ENCODE measurements at regions not wholly inside any gene's neighbourhood (a gene's known extent, or its start where the extent isn't known, plus 50 kb on each side); places are given as distances from the start of the nearest gene placed in this dataset.
"Not testable (repeated sequence)": the region's sequence is repeated elsewhere in the genome, so short reads cannot be mapped to it uniquely, and the experiment has no call there.

GRCh38 chr18:44259610-44260009 lies 421.1 kb upstream of the SETBP1 start:
- DNase-seq, result no peak

DNA sequence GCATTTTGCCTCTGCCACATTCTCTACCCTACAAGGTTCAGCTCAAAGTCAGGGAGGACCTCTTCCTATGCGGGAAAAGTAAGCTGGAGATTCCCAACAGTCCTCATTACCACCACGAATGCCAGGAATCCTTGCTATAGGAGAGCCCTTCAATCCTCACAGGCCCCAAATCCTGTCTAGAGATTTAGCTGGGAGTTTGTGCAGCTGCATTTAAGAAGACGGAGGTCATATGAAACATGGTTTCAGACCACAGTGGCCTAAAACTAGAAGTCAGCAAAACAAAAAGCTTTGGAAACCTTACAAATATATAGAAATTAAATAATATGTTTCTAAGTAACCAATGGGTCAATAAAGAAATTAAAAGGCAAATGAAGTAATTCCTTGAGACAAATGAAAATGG lies 415.3 kb upstream of the SETBP1 start:
- no peak for DNase-seq

DNA sequence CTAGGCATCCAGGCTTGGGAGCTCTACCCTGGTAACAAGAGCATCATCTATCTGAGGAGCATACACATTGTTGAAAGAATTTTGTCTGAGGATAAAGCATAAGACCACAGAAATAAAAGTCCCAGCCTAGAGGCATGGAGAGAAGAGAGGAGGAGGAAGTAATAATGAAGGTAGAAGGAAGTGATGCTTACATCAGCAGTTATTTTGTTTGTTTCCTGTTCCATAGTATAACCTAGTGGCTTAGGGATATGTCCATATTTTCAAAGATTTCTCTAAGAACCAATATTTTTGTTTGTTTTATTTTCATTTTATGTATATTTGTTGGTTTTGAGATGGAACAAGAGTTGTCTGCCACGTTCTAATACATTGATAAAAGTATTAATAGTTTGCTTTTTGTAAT lies 407.4 kb upstream of the SETBP1 start:
- no peak for DNase-seq

- no peak for DNase-seq
Observed at GRCh38 chr18:44280479-44280878, 400.2 kb upstream of the SETBP1 start.

DNA sequence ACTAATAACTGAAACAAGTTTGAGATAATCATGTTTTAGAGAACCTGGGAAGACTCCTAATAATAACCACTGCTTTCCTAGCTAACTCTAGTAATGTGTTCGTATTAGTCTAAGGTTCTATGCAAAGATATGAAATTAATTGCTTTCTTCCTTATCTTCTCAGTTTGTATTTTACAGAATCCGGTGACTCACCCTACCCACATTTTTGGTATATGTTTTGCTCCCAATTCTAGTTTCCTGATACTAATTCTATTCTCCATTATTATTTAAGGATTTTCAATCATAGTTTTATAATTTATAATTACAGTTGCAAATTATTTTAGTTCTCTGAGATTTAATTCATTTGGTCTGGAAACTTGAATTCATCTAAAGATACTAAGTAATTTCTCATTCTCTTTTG lies 394.6 kb upstream of the SETBP1 start:
- no peak for DNase-seq

DNA sequence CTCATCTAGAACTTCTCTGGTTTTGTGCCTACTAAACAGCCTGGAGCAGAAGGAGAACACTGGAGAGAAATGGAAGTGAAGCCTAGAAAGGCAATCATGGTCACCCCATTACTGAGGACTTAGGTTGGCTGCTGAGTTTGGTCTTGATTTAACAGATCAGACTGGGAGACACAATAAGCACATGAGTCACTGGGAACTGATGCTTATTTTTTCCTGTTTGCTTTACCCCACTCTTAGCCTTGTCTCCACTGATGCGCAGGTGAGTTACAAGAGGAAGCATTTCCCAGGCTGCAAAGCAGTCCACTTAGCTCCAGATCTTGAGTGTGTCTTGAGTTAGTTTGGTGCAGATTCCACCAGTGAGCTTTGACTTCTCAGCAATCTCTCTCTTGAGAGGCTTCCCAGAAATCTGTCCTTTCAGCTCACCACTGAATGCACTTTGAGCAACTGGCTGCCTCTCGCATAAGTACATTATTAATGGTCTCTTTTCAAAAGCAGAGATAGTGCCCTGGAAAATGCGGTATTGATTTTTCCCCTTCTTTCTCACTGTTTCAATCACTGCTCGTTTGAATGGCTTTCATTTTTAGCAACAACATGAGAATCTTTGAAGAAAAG lies 390.2 kb upstream of the SETBP1 start:
- no peak for DNase-seq

DNA sequence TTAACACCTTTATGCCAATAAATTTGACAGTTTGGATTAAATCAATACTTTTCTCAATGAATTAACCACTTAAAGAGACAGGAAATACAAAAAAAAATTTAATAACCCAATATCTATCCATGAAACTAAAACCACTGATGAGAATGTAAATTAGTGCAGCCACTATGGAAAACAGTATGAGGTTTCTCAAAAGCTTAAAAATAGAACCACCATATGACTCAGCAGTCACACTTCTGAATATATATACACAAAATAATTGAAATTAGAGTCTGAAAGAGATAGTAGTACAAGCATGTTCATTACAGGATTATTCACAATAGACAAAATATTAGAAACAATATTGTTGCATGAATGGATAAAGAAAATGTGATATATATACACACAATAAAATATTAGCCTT lies 382.1 kb upstream of the SETBP1 start:
- DNase-seq, result no peak

DNA sequence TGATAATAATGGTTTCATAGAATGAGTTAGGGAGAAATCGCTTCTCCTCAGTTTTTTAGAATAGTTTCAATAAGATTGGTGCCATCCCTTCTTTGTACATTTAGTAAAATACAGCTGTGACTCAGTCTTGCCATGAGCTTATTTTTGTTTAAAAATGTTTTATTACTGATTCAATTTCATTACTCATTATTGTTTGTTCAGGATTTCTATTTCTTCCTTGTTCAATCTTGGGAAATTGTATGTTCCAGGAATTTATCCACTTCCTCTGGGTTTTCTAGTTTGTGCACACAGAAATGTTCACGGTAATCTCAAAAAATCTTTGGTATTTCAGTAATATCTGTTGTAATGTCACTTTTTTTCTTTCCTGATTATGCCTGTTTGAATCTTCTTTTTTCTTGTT lies 371.5 kb upstream of the SETBP1 start:
- DNase-seq, result no peak

DNA sequence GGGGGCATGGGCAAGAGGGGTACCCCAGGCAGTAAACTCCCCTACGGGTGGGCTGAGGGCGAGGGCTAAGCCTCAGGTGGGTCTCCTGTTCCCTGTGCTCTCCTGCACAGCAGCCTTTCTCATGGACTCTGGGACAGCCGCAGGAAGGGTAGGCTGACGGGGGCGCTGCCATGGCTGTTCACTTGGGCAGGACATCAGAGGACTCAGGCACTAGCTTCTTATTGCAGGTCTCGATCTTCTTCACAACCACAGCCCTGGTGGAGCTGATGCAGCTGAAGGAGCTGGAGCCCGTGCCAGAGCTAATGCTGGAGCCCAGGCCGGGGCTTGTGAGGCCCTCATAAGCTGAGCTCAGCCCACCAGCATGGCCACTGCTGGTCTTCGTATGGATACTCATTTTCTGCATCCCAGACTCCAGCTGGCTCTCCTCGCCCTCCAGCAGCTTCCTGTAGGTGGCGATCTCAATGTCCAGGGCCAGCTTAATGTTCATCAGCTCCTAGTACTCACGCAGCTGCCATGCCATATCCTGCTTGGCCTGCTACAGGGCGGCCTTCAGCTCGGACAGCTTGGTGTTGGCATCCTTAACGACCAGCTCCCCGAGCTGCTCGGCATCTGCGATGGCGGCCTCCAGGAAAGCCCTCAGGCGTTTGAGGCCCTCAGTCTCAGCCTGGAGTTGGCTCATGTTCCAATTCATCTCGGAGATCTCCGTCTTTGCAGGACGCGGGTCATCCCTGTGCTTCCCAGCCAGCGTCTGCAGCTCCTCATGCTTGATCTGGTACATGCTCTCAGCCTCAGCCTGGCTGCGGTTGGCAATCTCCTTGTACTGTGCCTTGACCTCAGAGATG lies 359.8 kb upstream of the SETBP1 start:
- DNase-seq, result no peak

DNA sequence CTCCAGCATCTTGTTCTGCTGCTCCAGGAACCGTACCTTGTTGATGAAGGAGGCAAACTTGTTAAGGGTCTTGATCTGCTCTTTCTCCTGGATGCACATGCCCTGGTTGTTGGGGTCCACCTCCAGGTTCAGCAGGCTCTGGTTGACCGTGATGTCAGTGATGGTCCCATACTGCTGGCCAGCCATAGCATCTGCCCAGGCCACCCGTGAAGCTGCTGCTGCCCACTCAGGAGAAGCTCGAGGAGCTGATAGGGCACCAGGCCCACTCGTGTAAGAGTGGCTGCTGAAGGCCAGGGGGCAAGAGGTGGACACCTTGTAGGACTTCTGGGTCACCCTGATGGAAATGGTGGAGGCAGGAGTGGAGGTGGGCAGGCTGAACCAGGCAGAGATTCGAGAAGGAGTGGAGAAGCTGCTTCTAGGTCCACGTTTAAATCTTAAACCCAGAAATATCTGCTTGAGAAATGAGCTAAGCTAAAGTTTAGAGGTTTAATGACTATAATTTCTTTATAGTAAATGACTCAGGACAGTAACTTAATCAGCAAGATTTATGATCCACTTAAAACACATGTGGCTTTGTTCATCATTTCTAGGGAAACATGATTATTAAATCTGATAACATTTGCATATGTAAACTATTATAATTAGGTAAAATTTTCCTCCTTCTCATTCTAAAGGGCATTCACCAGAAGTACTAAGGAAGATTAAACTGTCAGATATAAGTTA lies 358.7 kb upstream of the SETBP1 start:
- DNase-seq, result no peak

DNA sequence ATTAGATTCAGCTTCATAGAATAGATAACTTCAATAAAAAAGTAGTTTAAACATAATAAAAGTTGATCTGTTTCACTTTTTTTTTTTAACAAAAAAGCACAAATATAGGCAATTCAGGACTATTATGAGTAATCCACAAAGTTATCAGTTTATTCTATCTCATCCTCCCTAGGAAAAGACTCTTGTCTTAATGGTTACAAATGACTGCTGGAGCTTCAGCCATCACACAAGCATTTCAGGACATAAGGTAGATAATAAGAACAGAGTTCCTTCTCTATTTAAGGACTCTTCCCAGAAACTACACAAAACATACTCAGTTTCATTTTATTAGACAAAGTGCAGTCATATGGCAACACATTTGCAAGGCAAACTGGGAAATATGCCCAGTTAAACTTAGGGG lies 357.6 kb upstream of the SETBP1 start:
- no peak for DNase-seq

GRCh38 chr18:44324361-44324760 lies 356.3 kb upstream of the SETBP1 start:
- DNase-seq, result no peak

- DNase-seq, result peak; percentile 13
Observed at GRCh38 chr18:44325903-44326635, 354.6 kb upstream of the SETBP1 start.

DNA sequence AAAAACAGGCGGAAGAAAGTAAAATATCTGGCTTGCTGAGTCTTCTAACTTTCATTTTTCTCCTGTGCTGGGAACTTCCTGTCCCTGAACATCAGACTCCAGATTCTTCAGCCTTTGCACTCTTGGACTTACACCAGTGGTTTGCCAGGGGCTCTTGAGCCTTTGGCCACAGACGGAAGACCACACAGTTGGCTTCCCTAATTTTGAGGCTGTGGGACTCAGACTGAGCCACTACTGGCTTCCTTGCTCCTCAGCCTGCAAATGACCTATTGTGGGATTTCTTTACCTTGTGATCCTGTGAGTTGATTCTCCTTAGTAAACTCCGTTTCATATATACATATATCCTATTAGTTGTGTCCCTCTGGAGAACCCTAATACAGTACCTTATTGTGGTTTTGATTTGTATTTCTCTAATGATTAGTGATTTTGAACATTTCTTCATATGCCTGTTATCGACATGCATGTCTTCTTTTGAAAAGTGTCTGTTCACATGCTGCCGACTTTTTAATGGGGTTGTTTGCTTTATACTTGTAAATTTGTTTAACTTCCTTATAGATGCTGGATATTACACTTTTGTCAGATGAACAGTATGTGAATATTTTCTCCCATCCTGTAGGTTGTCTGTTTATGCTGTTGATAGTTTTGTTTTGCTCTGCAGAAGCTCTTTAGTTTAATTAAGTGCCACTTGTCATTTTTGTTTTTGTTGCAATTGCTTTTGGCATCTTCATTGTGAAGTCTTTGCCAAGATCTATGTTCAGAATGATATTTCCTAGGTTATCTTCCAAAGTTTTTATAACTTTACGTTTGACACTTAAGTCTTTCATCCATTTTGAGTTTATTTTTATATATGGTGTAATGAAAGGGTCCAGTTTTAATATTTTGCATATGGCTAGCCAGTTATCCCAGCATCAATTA lies 348.8 kb upstream of the SETBP1 start:
- no peak for DNase-seq

DNA sequence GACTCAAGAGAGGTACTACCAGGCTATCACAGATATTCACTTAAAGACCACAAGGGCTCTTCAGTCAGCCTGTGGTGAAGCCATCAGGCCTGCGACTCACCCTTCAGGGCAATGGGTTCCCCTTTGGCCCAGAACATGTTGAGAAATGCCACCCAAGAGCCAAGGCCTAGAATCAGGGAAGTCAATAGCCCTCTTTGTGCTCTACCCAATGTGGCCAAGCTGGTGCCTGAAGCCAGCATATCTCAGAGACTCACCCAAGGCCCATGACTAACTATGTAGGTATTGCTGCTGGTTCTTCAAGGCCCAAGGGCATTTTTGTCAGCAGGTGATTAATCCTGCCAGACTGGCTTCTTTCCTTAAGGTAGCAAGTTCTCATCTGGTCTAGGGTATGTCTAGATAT lies 338.9 kb upstream of the SETBP1 start:
- no peak for DNase-seq

GRCh38 chr18:44342162-44342561 lies 338.5 kb upstream of the SETBP1 start:
- no peak for DNase-seq

DNA sequence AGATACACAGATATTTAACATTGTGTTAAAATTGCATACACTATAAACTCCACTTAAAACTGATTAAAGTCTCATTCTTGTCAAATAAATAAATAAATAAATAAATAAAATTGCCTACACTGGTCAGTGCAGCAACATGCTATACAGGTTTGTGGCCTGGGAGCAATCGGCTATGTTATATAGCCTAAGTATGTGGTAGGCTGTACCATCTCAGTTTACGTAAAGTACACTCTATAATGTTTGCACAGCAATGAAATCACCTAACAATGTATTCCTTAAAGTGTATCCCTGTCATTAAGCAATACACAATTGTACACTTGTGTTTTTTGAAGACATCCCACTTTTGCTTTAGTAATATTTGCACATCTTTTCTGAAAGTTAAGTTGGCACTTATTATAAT lies 337.7 kb upstream of the SETBP1 start:
- DNase-seq, result no peak

- DNase-seq, result no peak
Observed at GRCh38 chr18:44343570-44343969, 337.1 kb upstream of the SETBP1 start.

DNA sequence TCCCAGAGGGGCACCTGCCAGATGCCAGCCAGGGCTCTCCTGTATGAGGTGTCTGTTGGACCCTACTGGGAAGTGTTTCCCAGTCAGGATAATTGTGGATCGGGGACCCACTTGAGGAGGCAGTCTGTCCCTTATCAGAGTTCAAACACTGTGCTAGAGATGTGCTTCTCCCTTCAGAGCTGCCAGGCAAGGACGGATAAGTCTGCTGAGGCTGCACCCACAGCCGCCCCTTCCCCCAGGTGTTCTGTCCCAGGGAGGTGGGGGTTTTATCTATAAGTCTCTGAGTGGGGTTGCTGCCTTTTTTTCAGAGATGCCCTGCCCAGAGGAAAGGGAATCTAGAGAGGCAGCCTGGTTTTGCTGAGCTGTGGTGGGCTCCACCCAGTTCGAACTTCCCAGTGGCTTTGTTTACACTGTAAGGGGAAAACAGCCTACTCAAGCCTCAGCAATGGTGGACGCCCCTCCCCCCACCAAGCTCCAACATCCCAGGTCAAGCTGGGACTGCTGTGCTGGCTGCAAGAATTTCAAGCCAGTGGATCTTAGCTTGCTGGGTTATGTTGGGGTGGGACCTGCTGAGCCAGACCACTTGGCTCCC lies 324.0 kb upstream of the SETBP1 start:
- peak; percentile 61 for DNase-seq

GRCh38 chr18:44358402-44358801 lies 322.3 kb upstream of the SETBP1 start:
- DNase-seq, result no peak

GRCh38 chr18:44359741-44360140 lies 320.9 kb upstream of the SETBP1 start:
- not testable (repeated sequence) for DNase-seq

GRCh38 chr18:44362213-44362612 lies 318.5 kb upstream of the SETBP1 start:
- not testable (repeated sequence) for DNase-seq
